ENCODE measurements at regions not wholly inside any gene's neighbourhood (a gene's known extent, or its start where the extent isn't known, plus 50 kb on each side); places are given as distances from the start of the nearest gene placed in this dataset.

- no peak for DNase-seq (ENCODE audit: low read depth)
These were observed 52.2 kb downstream of the ADRA2C start for GRCh38 chr4:3818371-3818770.

DNA sequence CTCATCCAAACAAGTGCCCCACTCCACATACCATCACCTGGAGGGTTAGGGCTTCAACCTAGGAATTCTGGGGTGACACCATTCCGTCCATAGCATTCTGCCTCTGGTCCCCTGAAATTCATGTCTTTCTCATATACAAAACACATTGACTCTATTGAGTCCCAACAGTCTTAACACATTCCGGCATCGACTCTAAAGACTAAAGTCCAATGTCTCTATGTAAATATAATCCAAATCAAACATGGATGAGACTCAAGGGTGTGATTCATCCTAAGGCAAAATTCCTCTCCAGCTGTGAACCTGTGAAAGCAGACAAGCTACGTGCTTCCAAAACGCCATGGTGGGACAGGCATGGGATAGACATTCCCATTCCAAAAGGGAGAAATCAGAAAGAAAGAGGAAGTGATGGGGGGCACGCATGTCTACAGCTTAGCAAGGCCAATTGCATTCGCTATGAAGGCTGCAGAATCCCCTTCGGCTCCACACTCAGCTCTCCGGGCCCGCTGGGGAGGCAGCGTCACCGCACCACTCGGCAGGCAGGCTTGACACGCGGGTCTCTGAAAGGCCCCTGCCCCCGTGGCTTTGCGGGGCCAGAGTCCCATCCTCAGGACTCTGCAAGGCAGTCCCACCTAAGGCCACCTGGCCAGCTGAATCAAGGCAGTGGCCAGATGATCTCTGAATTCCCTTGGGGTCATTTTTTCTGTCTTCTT, 53.2 kb downstream of the ADRA2C start:
- DNase-seq (ENCODE audit: low read depth) = no peak

GRCh38 chr4:3820016-3820805, 54.0 kb downstream of the ADRA2C start:
- no peak for DNase-seq (ENCODE audit: low read depth)

GRCh38 chr4:3820806-3821579, 54.8 kb downstream of the ADRA2C start:
- no peak for DNase-seq (ENCODE audit: low read depth)

- no peak for DNase-seq (ENCODE audit: low read depth)
These were observed 55.5 kb downstream of the ADRA2C start for GRCh38 chr4:3821580-3822229.

GRCh38 chr4:3822230-3822947, 56.2 kb downstream of the ADRA2C start:
- DNase-seq (ENCODE audit: low read depth) = no peak

- no peak for DNase-seq (ENCODE audit: low read depth)
These were observed 57.5 kb downstream of the ADRA2C start for GRCh38 chr4:3823496-3824341.

GRCh38 chr4:3824521-3825270, 58.5 kb downstream of the ADRA2C start:
- DNase-seq (ENCODE audit: low read depth) = no peak

DNA sequence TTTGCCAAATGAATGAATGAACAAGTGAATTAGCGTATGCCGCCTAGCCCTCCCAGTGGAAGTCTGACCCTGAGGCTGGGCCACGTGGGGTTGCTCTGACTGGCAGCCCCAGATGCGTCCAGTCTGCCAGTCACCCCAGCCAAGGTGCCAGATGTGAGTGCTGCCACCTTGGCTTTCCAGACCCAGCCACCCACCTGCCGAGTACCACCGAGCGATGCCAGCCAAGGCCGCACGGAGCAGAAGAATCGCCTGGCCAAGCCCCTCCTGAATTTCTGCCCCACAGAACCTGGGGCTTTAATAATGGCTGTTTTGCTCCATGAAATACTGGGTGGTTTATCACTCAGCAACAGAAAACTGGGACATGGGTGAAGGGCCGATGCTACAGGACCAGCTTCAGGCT, 59.3 kb downstream of the ADRA2C start:
- no peak for DNase-seq (ENCODE audit: low read depth)

- no peak for DNase-seq (ENCODE audit: low read depth)
These were observed 60.3 kb downstream of the ADRA2C start for GRCh38 chr4:3826247-3827172.

- peak; percentile 20 for DNase-seq (ENCODE audit: low read depth)
These were observed 61.7 kb downstream of the ADRA2C start for GRCh38 chr4:3827616-3828492.

DNA sequence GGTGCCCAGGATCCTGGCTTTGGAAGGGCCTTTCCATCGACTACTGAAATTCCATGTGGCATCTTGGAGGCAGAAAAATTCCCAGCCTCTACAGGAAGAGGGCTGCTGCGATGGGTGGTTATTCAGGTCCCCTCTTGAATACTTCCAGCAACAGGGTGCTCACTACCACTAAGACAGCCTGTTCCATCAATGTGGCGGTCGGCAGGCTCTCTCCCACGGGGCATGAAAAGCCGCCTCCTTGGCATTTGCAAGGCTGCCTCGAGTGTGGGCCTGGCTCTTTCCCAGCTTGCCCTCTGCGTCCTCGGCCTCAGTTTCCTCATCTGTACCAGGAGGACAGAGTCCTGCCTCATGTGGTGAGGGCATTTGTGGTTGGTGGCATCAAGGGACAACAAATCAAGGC, 62.4 kb downstream of the ADRA2C start:
- no peak for DNase-seq (ENCODE audit: low read depth)

GRCh38 chr4:3829211-3829955, 63.2 kb downstream of the ADRA2C start:
- no peak for DNase-seq (ENCODE audit: low read depth)

GRCh38 chr4:3829956-3830773, 64.0 kb downstream of the ADRA2C start:
- DNase-seq (ENCODE audit: low read depth) = no peak

GRCh38 chr4:3830774-3831528, 64.8 kb downstream of the ADRA2C start:
- no peak for DNase-seq (ENCODE audit: low read depth)
